ENCODE measurements at regions not wholly inside any gene's neighbourhood (a gene's known extent, or its start where the extent isn't known, plus 50 kb on each side); places are given as distances from the start of the nearest gene placed in this dataset.

GRCh38 chr13:99809926-99810325 lies 161.6 kb downstream of the ZIC5 start:
- TF ChIP-seq EZH2 (IDR thresholded peaks at IDR 0.05) (no peak), POLR2AphosphoS5 (IDR thresholded peaks at IDR 0.05; ENCODE audit: borderline replicate concordance, low read depth, low read length) (no peak)

All from SK-N-MC (cell line).